GM21576 (cell line): ENCODE measurements at regions not wholly inside any gene's neighbourhood (a gene's known extent, or its start where the extent isn't known, plus 50 kb on each side); places are given as distances from the start of the nearest gene placed in this dataset.
"Not testable (repeated sequence)": the region's sequence is repeated elsewhere in the genome, so short reads cannot be mapped to it uniquely, and the experiment has no call there.

Experiments used
- ATAC-seq: cut with Tn5 transposase; IDR thresholded peaks from one replicate; pipeline ENCODE4 v1.9.1; 2021; ENCODE audit warnings: mild to moderate bottlenecking, moderate library complexity; ENCODE audit not compliant: unreplicated experiment

GRCh38 chr18:43793910-43794309 is 516.6 kb upstream of the SYT4 start:
- ATAC-seq: no peak

- ATAC-seq: no peak
These were observed 517.1 kb upstream of the SYT4 start for GRCh38 chr18:43794363-43794762.

GRCh38 chr18:43797347-43797746 is 520.1 kb upstream of the SYT4 start:
- ATAC-seq: no peak

GRCh38 chr18:43800584-43800983 is 523.3 kb upstream of the SYT4 start:
- ATAC-seq: no peak

GRCh38 chr18:43805646-43806194 is 528.4 kb upstream of the SYT4 start:
- ATAC-seq: no peak

GRCh38 chr18:43812627-43813026 is 535.3 kb upstream of the SYT4 start:
- ATAC-seq: no peak

GRCh38 chr18:43819397-43819796 is 542.1 kb upstream of the SYT4 start:
- no peak for ATAC-seq

- no peak for ATAC-seq
These were observed 542.6 kb upstream of the SYT4 start for GRCh38 chr18:43819873-43820272.

- no peak for ATAC-seq
These were observed 548.5 kb upstream of the SYT4 start for GRCh38 chr18:43825768-43826167.

- no peak for ATAC-seq
These were observed 548.9 kb upstream of the SYT4 start for GRCh38 chr18:43826215-43826614.

GRCh38 chr18:43827311-43827710 is 550.0 kb upstream of the SYT4 start:
- no peak for ATAC-seq

- ATAC-seq: no peak
These were observed 553.0 kb upstream of the SYT4 start for GRCh38 chr18:43830303-43830702.

- ATAC-seq: no peak
These were observed 553.7 kb upstream of the SYT4 start for GRCh38 chr18:43830947-43831346.

GRCh38 chr18:43846299-43846698 is 569.0 kb upstream of the SYT4 start:
- ATAC-seq: no peak

GRCh38 chr18:43847164-43848091 is 570.1 kb upstream of the SYT4 start:
- no peak for ATAC-seq

- ATAC-seq: not testable (repeated sequence)
These were observed 572.5 kb upstream of the SYT4 start for GRCh38 chr18:43849831-43850230.

GRCh38 chr18:43855376-43855775 is 578.1 kb upstream of the SYT4 start:
- ATAC-seq: no peak

- ATAC-seq: no peak
These were observed 585.9 kb upstream of the SYT4 start for GRCh38 chr18:43863180-43863579.

- no peak for ATAC-seq
These were observed 589.4 kb upstream of the SYT4 start for GRCh38 chr18:43866696-43867095.

- ATAC-seq: no peak
These were observed 591.3 kb upstream of the SYT4 start for GRCh38 chr18:43868497-43868995.

- ATAC-seq: no peak
These were observed 592.2 kb upstream of the SYT4 start for GRCh38 chr18:43869451-43870008.

- no peak for ATAC-seq
These were observed 593.3 kb upstream of the SYT4 start for GRCh38 chr18:43870626-43871025.
